ENCODE measurements at regions not wholly inside any gene's neighbourhood (a gene's known extent, or its start where the extent isn't known, plus 50 kb on each side); places are given as distances from the start of the nearest gene placed in this dataset.
"Not testable (repeated sequence)": the region's sequence is repeated elsewhere in the genome, so short reads cannot be mapped to it uniquely, and the experiment has no call there.

GRCh38 chr3:194888062-194888461, 202.4 kb downstream of the FAM43A start:
- DNase-seq; H3K14ac ChIP-seq (ENCODE audit: low read length in 2 of 2); H3K4ac ChIP-seq (ENCODE audit: low read depth in 1 of 2, low read length in 2 of 2); H2AK5ac ChIP-seq (ENCODE audit: low read length, severe bottlenecking); H3K9me3 ChIP-seq (ENCODE audit: control insufficient read depth, low read length); H3K18ac ChIP-seq (ENCODE audit: low read depth in 1 of 2, low read length in 2 of 2); H3K36me3 ChIP-seq (ENCODE audit: control insufficient read depth in 1 of 2, insufficient read depth in 2 of 2, low read depth in 1 of 2, low read length in 2 of 2); H2BK15ac ChIP-seq (ENCODE audit: low read depth, poor library complexity, severe bottlenecking); H3K27ac ChIP-seq (ENCODE audit: low read length, poor library complexity, severe bottlenecking); H3K4me3 ChIP-seq (ENCODE audit: insufficient read depth in 1 of 2, low read depth in 1 of 2, low read length in 2 of 2); H3K27me3 ChIP-seq (ENCODE audit: control insufficient read depth in 1 of 2, insufficient read depth in 1 of 2, low read length in 2 of 2); H3K23ac ChIP-seq (ENCODE audit: low read length in 2 of 2); H2BK5ac ChIP-seq (ENCODE audit: low read depth, low read length, poor library complexity, severe bottlenecking); H3K4me2 ChIP-seq (ENCODE audit: low read length, poor library complexity, severe bottlenecking); H2BK12ac ChIP-seq (ENCODE audit: low read length in 2 of 2); H4K91ac ChIP-seq (ENCODE audit: low read length); H3K79me1 ChIP-seq (replicated peaks; ENCODE audit: low read length, poor library complexity, severe bottlenecking); H4K8ac ChIP-seq (ENCODE audit: low read length); H2AFZ ChIP-seq (ENCODE audit: low read depth, low read length); H3K9ac ChIP-seq (ENCODE audit: low read length); H2BK120ac ChIP-seq (ENCODE audit: low read depth, low read length); H3K4me1 ChIP-seq (ENCODE audit: control insufficient read depth, insufficient read depth, low read depth, low read length): not testable (repeated sequence)
- WGBS, result 92% methylated on average over 3 of the region's 3 CpGs

GRCh38 chr3:194888916-194889315, 203.2 kb downstream of the FAM43A start:
- no peak for DNase-seq
- Histone ChIP-seq H3K9ac (ENCODE audit: low read length) (no peak overlapping the region), H4K91ac (ENCODE audit: low read length) (no peak overlapping the region), H2BK120ac (ENCODE audit: low read depth, low read length) (no peak overlapping the region), H3K27ac (ENCODE audit: low read length, poor library complexity, severe bottlenecking) (no peak overlapping the region), H3K4me1 (ENCODE audit: control insufficient read depth, insufficient read depth, low read depth, low read length) (no peaks in the 10 kb centered on the region), H2AFZ (ENCODE audit: low read depth, low read length) (no peak overlapping the region), H3K9me3 (ENCODE audit: control insufficient read depth, low read length) (peaks cover 2% of the 10 kb centered on the region), H3K79me1 (replicated peaks; ENCODE audit: low read length, poor library complexity, severe bottlenecking) (no peaks in the 10 kb centered on the region), H3K4me2 (ENCODE audit: low read length, poor library complexity, severe bottlenecking) (no peak overlapping the region), H3K18ac (ENCODE audit: low read depth in 1 of 2, low read length in 2 of 2) (no peak overlapping the region), H2BK5ac (ENCODE audit: low read depth, low read length, poor library complexity, severe bottlenecking) (no peak overlapping the region), H3K4me3 (ENCODE audit: insufficient read depth in 1 of 2, low read depth in 1 of 2, low read length in 2 of 2) (no peak overlapping the region), H3K23ac (ENCODE audit: low read length in 2 of 2) (no peak overlapping the region), H3K14ac (ENCODE audit: low read length in 2 of 2) (no peak overlapping the region), H4K8ac (ENCODE audit: low read length) (no peak overlapping the region), H2BK12ac (ENCODE audit: low read length in 2 of 2) (no peak overlapping the region), H3K36me3 (ENCODE audit: control insufficient read depth in 1 of 2, insufficient read depth in 2 of 2, low read depth in 1 of 2, low read length in 2 of 2) (no peaks in the 10 kb centered on the region), H2BK15ac (ENCODE audit: low read depth, poor library complexity, severe bottlenecking) (no peak overlapping the region), H2AK5ac (ENCODE audit: low read length, severe bottlenecking) (no peak overlapping the region), H3K4ac (ENCODE audit: low read depth in 1 of 2, low read length in 2 of 2) (no peak overlapping the region), H3K27me3 (ENCODE audit: control insufficient read depth in 1 of 2, insufficient read depth in 1 of 2, low read length in 2 of 2) (no peaks in the 10 kb centered on the region)
- WGBS, result 95% methylated on average over 3 of the region's 3 CpGs

- Histone ChIP-seq H3K36me3 (ENCODE audit: control insufficient read depth in 1 of 2, insufficient read depth in 2 of 2, low read depth in 1 of 2, low read length in 2 of 2) (no peaks in the 10 kb centered on the region), H3K23ac (ENCODE audit: low read length in 2 of 2) (no peak overlapping the region), H2BK5ac (ENCODE audit: low read depth, low read length, poor library complexity, severe bottlenecking) (no peak overlapping the region), H3K18ac (ENCODE audit: low read depth in 1 of 2, low read length in 2 of 2) (no peak overlapping the region), H3K9ac (ENCODE audit: low read length) (no peak overlapping the region), H3K27me3 (ENCODE audit: control insufficient read depth in 1 of 2, insufficient read depth in 1 of 2, low read length in 2 of 2) (no peaks in the 10 kb centered on the region), H3K79me1 (replicated peaks; ENCODE audit: low read length, poor library complexity, severe bottlenecking) (no peaks in the 10 kb centered on the region), H3K4me3 (ENCODE audit: insufficient read depth in 1 of 2, low read depth in 1 of 2, low read length in 2 of 2) (no peak overlapping the region), H4K8ac (ENCODE audit: low read length) (no peak overlapping the region), H3K4ac (ENCODE audit: low read depth in 1 of 2, low read length in 2 of 2) (no peak overlapping the region), H2BK120ac (ENCODE audit: low read depth, low read length) (no peak overlapping the region), H4K91ac (ENCODE audit: low read length) (no peak overlapping the region), H2BK12ac (ENCODE audit: low read length in 2 of 2) (no peak overlapping the region), H3K27ac (ENCODE audit: low read length, poor library complexity, severe bottlenecking) (no peak overlapping the region), H3K4me1 (ENCODE audit: control insufficient read depth, insufficient read depth, low read depth, low read length) (no peaks in the 10 kb centered on the region), H2AK5ac (ENCODE audit: low read length, severe bottlenecking) (no peak overlapping the region), H2BK15ac (ENCODE audit: low read depth, poor library complexity, severe bottlenecking) (no peak overlapping the region), H3K4me2 (ENCODE audit: low read length, poor library complexity, severe bottlenecking) (no peak overlapping the region), H3K9me3 (ENCODE audit: control insufficient read depth, low read length) (peaks cover 3% of the 10 kb centered on the region), H2AFZ (ENCODE audit: low read depth, low read length) (no peak overlapping the region), H3K14ac (ENCODE audit: low read length in 2 of 2) (no peak overlapping the region)
- DNase-seq, result no peak
- WGBS, result 83% methylated on average over 7 of the region's 7 CpGs
These were observed 204.4 kb downstream of the FAM43A start for GRCh38 chr3:194890091-194890490.

GRCh38 chr3:194893121-194893987, 207.7 kb downstream of the FAM43A start:
- H2BK120ac ChIP-seq (ENCODE audit: low read depth, low read length), result no peak overlapping the region
- no peak overlapping the region for H3K18ac ChIP-seq (ENCODE audit: low read depth in 1 of 2, low read length in 2 of 2)
- H3K4me2 ChIP-seq (ENCODE audit: low read length, poor library complexity, severe bottlenecking), result no peak overlapping the region
- no peak overlapping the region for H3K23ac ChIP-seq (ENCODE audit: low read length in 2 of 2)
- H2AFZ ChIP-seq (ENCODE audit: low read depth, low read length), result no peak overlapping the region
- no peak overlapping the region for H4K91ac ChIP-seq (ENCODE audit: low read length)
- H3K4me3 ChIP-seq (ENCODE audit: insufficient read depth in 1 of 2, low read depth in 1 of 2, low read length in 2 of 2), result no peak overlapping the region
- no peak overlapping the region for H4K8ac ChIP-seq (ENCODE audit: low read length)
- no peak overlapping the region for H2BK12ac ChIP-seq (ENCODE audit: low read length in 2 of 2)
- H3K79me1 ChIP-seq (replicated peaks; ENCODE audit: low read length, poor library complexity, severe bottlenecking), result no peaks in the 10 kb centered on the region
- 91% methylated on average over 4 of the region's 4 CpGs for WGBS
- no peaks in the 10 kb centered on the region for H3K36me3 ChIP-seq (ENCODE audit: control insufficient read depth in 1 of 2, insufficient read depth in 2 of 2, low read depth in 1 of 2, low read length in 2 of 2)
- no peak for DNase-seq
- H2BK15ac ChIP-seq (ENCODE audit: low read depth, poor library complexity, severe bottlenecking), result no peak overlapping the region
- no peak overlapping the region for H2BK5ac ChIP-seq (ENCODE audit: low read depth, low read length, poor library complexity, severe bottlenecking)
- no peaks in the 10 kb centered on the region for H3K4me1 ChIP-seq (ENCODE audit: control insufficient read depth, insufficient read depth, low read depth, low read length)
- peaks cover 0 to 6% of the 10 kb centered on the region in 2 experiments for H3K27me3 ChIP-seq (ENCODE audit: control insufficient read depth in 1 of 2, insufficient read depth in 1 of 2, low read length in 2 of 2)
- H3K9ac ChIP-seq (ENCODE audit: low read length), result no peak overlapping the region
- peaks cover 3% of the 10 kb centered on the region for H3K9me3 ChIP-seq (ENCODE audit: control insufficient read depth, low read length)
- no peak overlapping the region for H3K27ac ChIP-seq (ENCODE audit: low read length, poor library complexity, severe bottlenecking)
- H3K14ac ChIP-seq (ENCODE audit: low read length in 2 of 2), result no peak overlapping the region
- H2AK5ac ChIP-seq (ENCODE audit: low read length, severe bottlenecking), result no peak overlapping the region
- no peak overlapping the region for H3K4ac ChIP-seq (ENCODE audit: low read depth in 1 of 2, low read length in 2 of 2)

All from mesenchymal stem cell (in vitro differentiated cells and primary cell).